ENCODE measurements at regions not wholly inside any gene's neighbourhood (a gene's known extent, or its start where the extent isn't known, plus 50 kb on each side); places are given as distances from the start of the nearest gene placed in this dataset.

- H3K9ac ChIP-seq (ENCODE audit: low read length) = no peak overlapping the region
- TF ChIP-seq CTCF (conservative IDR thresholded peaks at IDR 0.05; ENCODE audit: low read depth, low read length) (no peak), EZH2 (IDR thresholded peaks at IDR 0.05; ENCODE audit: low read length, unreplicated experiment) (no peak), EZH2phosphoT487 (IDR thresholded peaks at IDR 0.05; ENCODE audit: borderline replicate concordance, low read length) (no peak)
- peak; percentile 30; the same call in 1 of the 2 replicates for ATAC-seq
Observed at GRCh38 chr12:43099691-43100163, 452.3 kb downstream of the ADAMTS20 start.

GRCh38 chr12:43098766-43099550 lies 453.0 kb downstream of the ADAMTS20 start:
- Histone ChIP-seq H3K9me3 (ENCODE audit: low read length) (no peaks in the 10 kb centered on the region), H3K27ac (ENCODE audit: low read length) (no peak overlapping the region), H3K79me2 (ENCODE audit: low read length) (no peaks in the 10 kb centered on the region), H3F3A (ENCODE audit: low read length, unreplicated experiment) (no peaks in the 10 kb centered on the region), H2AFZ (ENCODE audit: low read length) (peak overlapping the region; percentile 5; the same call in 1 of the 2 replicates), H3K36me3 (ENCODE audit: low read depth, low read length) (no peaks in the 10 kb centered on the region), H3K4me1 (ENCODE audit: insufficient read depth, low read length) (peaks cover 14% of the 10 kb centered on the region; the same call in 1 of the 2 replicates), H3K9me2 (replicated peaks; ENCODE audit: low read length) (no peaks in the 10 kb centered on the region), H4K20me1 (ENCODE audit: low read length) (no peaks in the 10 kb centered on the region), H3K4me2 (ENCODE audit: low read length) (peak overlapping the region; percentile 9; the same call in 1 of the 2 replicates), H3K9ac (ENCODE audit: low read length) (no peak overlapping the region), H3K27me3 (ENCODE audit: low read length) (no peaks in the 10 kb centered on the region), H3K4me3 (ENCODE audit: low read length) (no peak overlapping the region)
- ChIA-PET POLR2A (ENCODE audit: unreplicated experiment) (no interaction called here), CTCF (interaction anchor here (0.6 kb wide), 1 partner anchor 183 kb away, joined by 3 read pairs; no protein-coding TSS in a partner anchor)
- intact Hi-C loops (cut with micrococcal nuclease) = no loop called here
- BruUV-seq (replicated peaks) = no TSS peak
- no peak for TF ChIP-seq EZH2phosphoT487 (IDR thresholded peaks at IDR 0.05; ENCODE audit: borderline replicate concordance, low read length)
- no peak for TF ChIP-seq CTCF (conservative IDR thresholded peaks at IDR 0.05; ENCODE audit: low read depth, low read length)
- TF ChIP-seq EZH2 (IDR thresholded peaks at IDR 0.05; ENCODE audit: low read length, unreplicated experiment) = no peak
- DNase-seq (no peak), ATAC-seq (peak; percentile 24; the same call in 1 of the 2 replicates)

More at GRCh38 chr12:43099691-43100163, 452.3 kb downstream of the ADAMTS20 start:
- H3K27ac ChIP-seq (ENCODE audit: low read length) = no peak overlapping the region
- no TSS peak for BruUV-seq (replicated peaks)
- intact Hi-C loops (cut with micrococcal nuclease) = loop anchor here (10.0 kb wide), 1 partner anchor 55 kb away; no protein-coding TSS in a partner anchor
- no peaks in the 10 kb centered on the region for H3K9me3 ChIP-seq (ENCODE audit: low read length)
- H3F3A ChIP-seq (ENCODE audit: low read length, unreplicated experiment) = no peaks in the 10 kb centered on the region
- no peak for DNase-seq
- no peaks in the 10 kb centered on the region for H4K20me1 ChIP-seq (ENCODE audit: low read length)
- H3K4me1 ChIP-seq (ENCODE audit: insufficient read depth, low read length) = peaks cover 19% of the 10 kb centered on the region
- no peak overlapping the region for H2AFZ ChIP-seq (ENCODE audit: low read length)
- no peaks in the 10 kb centered on the region for H3K9me2 ChIP-seq (replicated peaks; ENCODE audit: low read length)
- POLR2A ChIA-PET (ENCODE audit: unreplicated experiment) = no interaction called here
- CTCF ChIA-PET = interaction anchor here (0.6 kb wide), 1 partner anchor 183 kb away, joined by 3 read pairs; no protein-coding TSS in a partner anchor
- no peaks in the 10 kb centered on the region for H3K36me3 ChIP-seq (ENCODE audit: low read depth, low read length)
- H3K79me2 ChIP-seq (ENCODE audit: low read length) = no peaks in the 10 kb centered on the region
- H3K4me2 ChIP-seq (ENCODE audit: low read length) = no peak overlapping the region
- no peak overlapping the region for H3K4me3 ChIP-seq (ENCODE audit: low read length)
- no peaks in the 10 kb centered on the region for H3K27me3 ChIP-seq (ENCODE audit: low read length)

- BruUV-seq (replicated peaks) = no TSS peak
- Histone ChIP-seq H3K9ac (ENCODE audit: low read length) (no peak overlapping the region), H3K27ac (ENCODE audit: low read length) (no peak overlapping the region), H3K9me3 (ENCODE audit: low read length) (no peaks in the 10 kb centered on the region), H3K36me3 (ENCODE audit: low read depth, low read length) (no peaks in the 10 kb centered on the region), H3K4me1 (ENCODE audit: insufficient read depth, low read length) (peaks cover 14% of the 10 kb centered on the region; the same call in 1 of the 2 replicates), H2AFZ (ENCODE audit: low read length) (no peak overlapping the region), H3F3A (ENCODE audit: low read length, unreplicated experiment) (no peaks in the 10 kb centered on the region), H3K9me2 (replicated peaks; ENCODE audit: low read length) (no peaks in the 10 kb centered on the region), H3K4me3 (ENCODE audit: low read length) (no peak overlapping the region), H3K79me2 (ENCODE audit: low read length) (no peaks in the 10 kb centered on the region), H4K20me1 (ENCODE audit: low read length) (no peaks in the 10 kb centered on the region), H3K27me3 (ENCODE audit: low read length) (no peaks in the 10 kb centered on the region), H3K4me2 (ENCODE audit: low read length) (no peak overlapping the region)
- ATAC-seq = no peak
- TF ChIP-seq EZH2phosphoT487 (IDR thresholded peaks at IDR 0.05; ENCODE audit: borderline replicate concordance, low read length) (no peak), EZH2 (IDR thresholded peaks at IDR 0.05; ENCODE audit: low read length, unreplicated experiment) (no peak), CTCF (conservative IDR thresholded peaks at IDR 0.05; ENCODE audit: low read depth, low read length) (no peak)
- DNase-seq = no peak
- ChIA-PET POLR2A (ENCODE audit: unreplicated experiment) (no interaction called here), CTCF (no interaction called here)
- intact Hi-C loops (cut with micrococcal nuclease) = no loop called here
Observed at GRCh38 chr12:43098071-43098470, 453.9 kb downstream of the ADAMTS20 start.

Measured in PC-3 (cell line).